Thoracic aorta (tissue), 2 donors: ENCODE measurements at regions not wholly inside any gene's neighbourhood (a gene's known extent, or its start where the extent isn't known, plus 50 kb on each side); places are given as distances from the start of the nearest gene placed in this dataset.

Source experiments
- ATAC-seq: fragments of 150-250 bp; one replicate; pipeline ENCODE4 v1.8.0; 2017; ENCODE audit warnings: low read depth; ENCODE audit not compliant: insufficient number of reproducible peaks, low FRiP score
- DNase-seq: peaks from one replicate; pipeline ENCODE4 v3.0.0-alpha.2; 2020; ENCODE audit warnings: low spot score
- H3K27ac ChIP-seq, 2 donors: fragments of 200-600 bp; sonication (generic); 1 replicate in 1 of 2; 2 replicates in 1 of 2; pipeline ENCODE4 v1.5.1; 2016; ENCODE audit warnings: mild to moderate bottlenecking in 2 of 2, moderate library complexity in 2 of 2
- H3K27me3 ChIP-seq: fragments of 200-600 bp; sonication (generic); replicated peaks from 2 replicates; pipeline ENCODE4 v1.6.0; 2016; ENCODE audit warnings: mild to moderate bottlenecking; ENCODE audit not compliant: insufficient read depth
- H3K36me3 ChIP-seq: fragments of 200-600 bp; sonication (generic); one replicate; pipeline ENCODE4 v1.5.1; 2016
- H3K4me1 ChIP-seq, 2 donors: fragments of 200-600 bp; sonication (generic); 1 replicate in 1 of 2; 2 replicates in 1 of 2; pipeline versions ENCODE4 v1.5.1 to v1.6.0; 2016; ENCODE audit warnings: low read depth in 2 of 2, mild to moderate bottlenecking in 1 of 2; ENCODE audit not compliant: control insufficient read depth in 1 of 2
- H3K4me3 ChIP-seq: fragments of 200-600 bp; sonication (generic); 2 replicates; pipeline ENCODE4 v1.5.1; 2016; ENCODE audit warnings: mild to moderate bottlenecking
- H3K9me3 ChIP-seq: fragments of 200-600 bp; sonication (generic); 2 replicates; pipeline ENCODE4 v1.5.1; 2016
- CTCF ChIP-seq: fragments of 200-600 bp; sonication (generic); IDR thresholded peaks from one replicate; pipeline ENCODE4 v1.5.1; 2019; ENCODE audit warnings: antibody characterized with exemption

- ATAC-seq = no peak
- no peak for TF ChIP-seq CTCF
- Histone ChIP-seq H3K4me1 (no peaks in the 10 kb centered on the region), H3K9me3 (no peaks in the 10 kb centered on the region), H3K27ac (no peak overlapping the region), H3K36me3 (no peaks in the 10 kb centered on the region), H3K4me3 (no peak overlapping the region), H3K27me3 (no peaks in the 10 kb centered on the region)
- DNase-seq = no peak
These were observed 83.5 kb upstream of the HSPA9 start for GRCh38 chr5:138658676-138659075.

- no peak for DNase-seq
- no peaks in the 10 kb centered on the region for H3K4me1 ChIP-seq
- no peaks in the 10 kb centered on the region for H3K9me3 ChIP-seq
- no peak overlapping the region for H3K4me3 ChIP-seq
- H3K36me3 ChIP-seq = no peaks in the 10 kb centered on the region
- no peak for TF ChIP-seq CTCF
- H3K27me3 ChIP-seq = no peaks in the 10 kb centered on the region
- no peak for ATAC-seq
- no peak overlapping the region for H3K27ac ChIP-seq
These were observed 82.2 kb upstream of the HSPA9 start for GRCh38 chr5:138657360-138657759.

GRCh38 chr5:138656916-138657315, 81.7 kb upstream of the HSPA9 start:
- TF ChIP-seq CTCF = no peak
- H3K9me3 ChIP-seq = no peaks in the 10 kb centered on the region
- H3K4me1 ChIP-seq = no peaks in the 10 kb centered on the region
- H3K27ac ChIP-seq = no peak overlapping the region
- H3K27me3 ChIP-seq = no peaks in the 10 kb centered on the region
- no peak overlapping the region for H3K4me3 ChIP-seq
- no peaks in the 10 kb centered on the region for H3K36me3 ChIP-seq
- no peak for DNase-seq
- ATAC-seq = no peak

- H3K27ac ChIP-seq = no peak overlapping the region
- no peak for ATAC-seq
These were observed 80.5 kb upstream of the HSPA9 start for GRCh38 chr5:138655530-138656190.

GRCh38 chr5:138654281-138654867, 79.2 kb upstream of the HSPA9 start:
- DNase-seq = no peak
- TF ChIP-seq CTCF = no peak

More at GRCh38 chr5:138655530-138656190, 80.5 kb upstream of the HSPA9 start:
- Histone ChIP-seq H3K4me1 (no peaks in the 10 kb centered on the region), H3K36me3 (no peaks in the 10 kb centered on the region), H3K27me3 (no peaks in the 10 kb centered on the region), H3K4me3 (no peak overlapping the region), H3K9me3 (no peaks in the 10 kb centered on the region)
- no peak for TF ChIP-seq CTCF
- DNase-seq = no peak

More at GRCh38 chr5:138654281-138654867, 79.2 kb upstream of the HSPA9 start:
- no peak overlapping the region for H3K4me3 ChIP-seq
- no peaks in the 10 kb centered on the region for H3K4me1 ChIP-seq
- no peak overlapping the region for H3K27ac ChIP-seq
- ATAC-seq = no peak
- H3K9me3 ChIP-seq = no peaks in the 10 kb centered on the region
- H3K36me3 ChIP-seq = no peaks in the 10 kb centered on the region
- H3K27me3 ChIP-seq = no peaks in the 10 kb centered on the region
